ENCODE measurements at regions not wholly inside any gene's neighbourhood (a gene's known extent, or its start where the extent isn't known, plus 50 kb on each side); places are given as distances from the start of the nearest gene placed in this dataset.

- no peak for DNase-seq (ENCODE audit: low read depth)
These were observed 227.8 kb downstream of the ACKR3 start for GRCh38 chr2:236797411-236797810.

- no peak for DNase-seq (ENCODE audit: low read depth)
These were observed 228.9 kb downstream of the ACKR3 start for GRCh38 chr2:236798491-236798890.

- DNase-seq (ENCODE audit: low read depth): no peak
These were observed 229.9 kb downstream of the ACKR3 start for GRCh38 chr2:236799391-236800026.

- no peak for DNase-seq (ENCODE audit: low read depth)
These were observed 233.2 kb downstream of the ACKR3 start for GRCh38 chr2:236802862-236803261.

- no peak for DNase-seq (ENCODE audit: low read depth)
These were observed 234.0 kb downstream of the ACKR3 start for GRCh38 chr2:236803621-236804020.

GRCh38 chr2:236805800-236806531, 236.3 kb downstream of the ACKR3 start:
- DNase-seq (ENCODE audit: low read depth): no peak

- DNase-seq (ENCODE audit: low read depth): no peak
These were observed 240.1 kb downstream of the ACKR3 start for GRCh38 chr2:236809716-236810115.

GRCh38 chr2:236811062-236811656, 241.5 kb downstream of the ACKR3 start:
- DNase-seq (ENCODE audit: low read depth): no peak

GRCh38 chr2:236813766-236814165, 244.1 kb downstream of the ACKR3 start:
- no peak for DNase-seq (ENCODE audit: low read depth)

- no peak for DNase-seq (ENCODE audit: low read depth)
These were observed 245.0 kb downstream of the ACKR3 start for GRCh38 chr2:236814593-236814992.

- no peak for DNase-seq (ENCODE audit: low read depth)
These were observed 246.1 kb downstream of the ACKR3 start for GRCh38 chr2:236815746-236816145.

GRCh38 chr2:236816197-236817170, 246.9 kb downstream of the ACKR3 start:
- no peak for DNase-seq (ENCODE audit: low read depth)

GRCh38 chr2:236818281-236819045, 248.8 kb downstream of the ACKR3 start:
- no peak for DNase-seq (ENCODE audit: low read depth)

- no peak for DNase-seq (ENCODE audit: low read depth)
These were observed 249.8 kb downstream of the ACKR3 start for GRCh38 chr2:236819275-236820002.

GRCh38 chr2:236820763-236821344, 251.2 kb downstream of the ACKR3 start:
- DNase-seq (ENCODE audit: low read depth): no peak

GRCh38 chr2:236823041-236823629, 253.5 kb downstream of the ACKR3 start:
- no peak for DNase-seq (ENCODE audit: low read depth)

- DNase-seq (ENCODE audit: low read depth): no peak
These were observed 254.3 kb downstream of the ACKR3 start for GRCh38 chr2:236823963-236824362.

GRCh38 chr2:236824836-236825235, 255.2 kb downstream of the ACKR3 start:
- no peak for DNase-seq (ENCODE audit: low read depth)

- DNase-seq (ENCODE audit: low read depth): no peak
These were observed 256.4 kb downstream of the ACKR3 start for GRCh38 chr2:236825989-236826510.

Data from activated T-cell treated with anti-CD3 and anti-CD28 coated beads for 48 hours (primary cell).